ENCODE measurements at regions not wholly inside any gene's neighbourhood (a gene's known extent, or its start where the extent isn't known, plus 50 kb on each side); places are given as distances from the start of the nearest gene placed in this dataset.

DNA sequence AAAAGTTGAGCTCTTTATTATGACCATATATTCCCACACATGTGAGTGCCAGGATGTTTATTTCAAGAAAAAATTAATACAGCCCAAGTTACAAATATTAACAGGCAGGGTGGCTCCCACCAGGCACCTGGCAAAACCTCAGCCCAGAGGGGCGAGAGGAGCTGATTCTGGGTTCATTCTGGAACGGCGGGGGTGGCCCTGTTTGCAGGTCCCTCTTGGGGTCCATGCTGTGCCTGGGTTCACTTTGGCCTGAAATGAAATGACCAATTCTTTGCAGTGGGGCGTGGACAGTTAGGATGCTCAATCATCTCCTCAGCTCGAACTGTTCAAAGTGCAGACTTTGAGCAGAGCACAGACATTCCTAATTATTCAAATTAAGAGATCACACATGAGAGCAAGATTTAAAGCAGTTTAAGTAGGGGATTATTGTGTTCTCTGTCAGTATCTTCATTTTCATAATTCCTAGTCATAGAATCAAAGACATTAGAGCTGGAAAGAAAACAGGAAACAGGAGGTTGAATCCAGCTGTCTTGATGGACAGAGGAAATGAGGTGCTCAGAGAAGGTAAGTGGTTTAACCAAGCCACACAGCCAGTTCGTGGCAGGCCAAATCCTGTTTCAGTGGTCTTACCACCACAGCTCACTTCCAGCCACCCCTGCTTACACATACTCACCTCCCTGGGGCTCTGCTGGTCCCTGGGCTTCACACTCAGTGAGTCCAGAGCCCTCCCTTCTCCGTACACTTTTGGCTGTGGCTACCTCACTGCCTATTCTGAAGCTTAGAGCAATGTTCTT lies 363.9 kb upstream of the TNRC6C start:
- intact Hi-C loops (cut with micrococcal nuclease; ENCODE audit: unreplicated experiment): no loop called here
- ATAC-seq (no peak), DNase-seq (ENCODE audit: low spot score) (no peak), FAIRE-seq (no peak)
- Histone ChIP-seq H3K4me3 (replicated peaks in 1 of 3; ENCODE audit: insufficient read depth in 1 of 3, low read depth in 2 of 3, low read length in 3 of 3) (no peak overlapping the region), H3K9ac (ENCODE audit: insufficient read depth, low read depth, low read length) (no peak overlapping the region), H3K27me3 (ENCODE audit: control insufficient read depth in 1 of 2, insufficient read depth in 2 of 2, low read length in 2 of 2) (peaks cover 15 to 75% of the 10 kb centered on the region in 2 experiments; a peak in 4 of 5 replicates), H3K27ac (ENCODE audit: extremely low read length, insufficient read depth, low read length) (no peak overlapping the region), H3K4me2 (ENCODE audit: low read depth, low read length) (no peak overlapping the region), H3K4me1 (ENCODE audit: insufficient read depth, low read length) (no peaks in the 10 kb centered on the region), H4K20me1 (ENCODE audit: insufficient read depth, low read length) (no peaks in the 10 kb centered on the region; the same call in 1 of the 2 replicates), H2AFZ (ENCODE audit: low read length) (no peak overlapping the region), H3K79me2 (ENCODE audit: insufficient read depth, low read length) (no peaks in the 10 kb centered on the region), H3K36me3 (replicated peaks in 1 of 2; ENCODE audit: control insufficient read depth in 1 of 2, insufficient read depth in 2 of 2, low read length in 2 of 2) (no peaks in the 10 kb centered on the region), H3K9me3 (ENCODE audit: low read length) (no peaks in the 10 kb centered on the region)
- BruUV-seq (replicated peaks): no TSS peak
- WGBS (ENCODE audit: low lambda C conversion rate): 4% methylated on average over 7 of the region's 7 CpGs
- TF ChIP-seq MIXL1 (CRISPR knock-in tag; IDR thresholded peaks at IDR 0.05) (no peak), ZNF768 (CRISPR knock-in tag; IDR thresholded peaks at IDR 0.05) (peak; percentile 42; the same call in 1 of the 2 replicates), MAZ (IDR thresholded peaks at IDR 0.05; ENCODE audit: borderline replicate concordance, low read depth, low read length) (no peak), MAZ (CRISPR knock-in tag; IDR thresholded peaks at IDR 0.05; ENCODE audit: low read depth) (no peak), SSRP1 (CRISPR knock-in tag; IDR thresholded peaks at IDR 0.05) (no peak), ZNF709 (CRISPR knock-in tag; IDR thresholded peaks at IDR 0.05) (no peak)
- TF ChIP-seq, protein P1, sequence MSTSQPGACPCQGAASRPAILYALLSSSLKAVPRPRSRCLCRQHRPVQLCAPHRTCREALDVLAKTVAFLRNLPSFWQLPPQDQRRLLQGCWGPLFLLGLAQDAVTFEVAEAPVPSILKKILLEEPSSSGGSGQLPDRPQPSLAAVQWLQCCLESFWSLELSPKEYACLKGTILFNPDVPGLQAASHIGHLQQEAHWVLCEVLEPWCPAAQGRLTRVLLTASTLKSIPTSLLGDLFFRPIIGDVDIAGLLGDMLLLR (CRISPR knock-in tag; IDR thresholded peaks at IDR 0.05): no peak
- ChIA-PET POLR2A (no interaction called here), CTCF (ENCODE audit: low intra/inter-chr PET ratio, low total read pairs) (no interaction called here)
- in situ Hi-C loops (cut with HindIII; ENCODE audit: extremely low pct_ligation_motif_present, low pct_unique_long_range_greater_than_20kb): no loop called here

Measured in HepG2 (cell line).